ENCODE measurements at regions not wholly inside any gene's neighbourhood (a gene's known extent, or its start where the extent isn't known, plus 50 kb on each side); places are given as distances from the start of the nearest gene placed in this dataset.

- Histone ChIP-seq H3K4me2 (no peak overlapping the region), H3K4me3 (no peak overlapping the region), H3K9me3 (replicated peaks in 1 of 11) (peaks cover 0 to 9% (median 0%) of the 10 kb centered on the region in 11 experiments; a peak in 4 of 22 replicates), H3K27me3 (no peaks in the 10 kb centered on the region), H3K9ac (no peak overlapping the region), H4K20me1 (no peaks in the 10 kb centered on the region), H3K36me3 (no peaks in the 10 kb centered on the region), H3K4me1 (no peaks in the 10 kb centered on the region), H3K27ac (no peak overlapping the region)
- no peak for TF ChIP-seq Cebpa-rat (IDR thresholded peaks at IDR 0.05)
These were observed 67.5 kb downstream of the ATP6V1G3 start for GRCh38 chr1:198472997-198473396.

GRCh38 chr1:198472119-198472518 lies 68.4 kb downstream of the ATP6V1G3 start:
- Histone ChIP-seq H3K9ac (no peak overlapping the region), H3K27me3 (no peaks in the 10 kb centered on the region), H3K36me3 (no peaks in the 10 kb centered on the region), H3K4me1 (no peaks in the 10 kb centered on the region), H3K27ac (no peak overlapping the region), H4K20me1 (no peaks in the 10 kb centered on the region), H3K4me3 (no peak overlapping the region), H3K9me3 (replicated peaks in 1 of 11) (peaks cover 0 to 9% (median 0%) of the 10 kb centered on the region in 11 experiments; a peak in 4 of 22 replicates), H3K4me2 (no peak overlapping the region; a peak in 1 of 22 replicates)
- TF ChIP-seq Cebpa-rat (IDR thresholded peaks at IDR 0.05) = no peak

GRCh38 chr1:198467907-198468306 lies 72.6 kb downstream of the ATP6V1G3 start:
- no peaks in the 10 kb centered on the region for H3K27me3 ChIP-seq
- H3K9me3 ChIP-seq (replicated peaks in 1 of 11) = no peaks in the 10 kb centered on the region
- no peak overlapping the region for H3K27ac ChIP-seq
- TF ChIP-seq Cebpa-rat (IDR thresholded peaks at IDR 0.05) = no peak
- peaks cover 0 to 14% (median 0%) of the 10 kb centered on the region in 10 experiments; a peak in 5 of 20 replicates for H3K4me1 ChIP-seq
- H3K9ac ChIP-seq = no peak overlapping the region
- H3K36me3 ChIP-seq = no peaks in the 10 kb centered on the region
- H3K4me2 ChIP-seq = no peak overlapping the region
- no peaks in the 10 kb centered on the region for H4K20me1 ChIP-seq
- H3K4me3 ChIP-seq = no peak overlapping the region

- TF ChIP-seq Cebpa-rat (IDR thresholded peaks at IDR 0.05) = no peak
- H3K27ac ChIP-seq = no peak overlapping the region
- H3K4me1 ChIP-seq = peaks cover 0 to 19% (median 0%) of the 10 kb centered on the region in 10 experiments; a peak in 6 of 20 replicates
- no peak overlapping the region for H3K9ac ChIP-seq
- H3K4me2 ChIP-seq = no peak overlapping the region
- H4K20me1 ChIP-seq = no peaks in the 10 kb centered on the region
- no peaks in the 10 kb centered on the region for H3K36me3 ChIP-seq
- no peak overlapping the region for H3K4me3 ChIP-seq
- H3K9me3 ChIP-seq (replicated peaks in 1 of 11) = no peaks in the 10 kb centered on the region
- no peaks in the 10 kb centered on the region for H3K27me3 ChIP-seq
These were observed 73.1 kb downstream of the ATP6V1G3 start for GRCh38 chr1:198467342-198467741.

- no peak for TF ChIP-seq Cebpa-rat (IDR thresholded peaks at IDR 0.05)
- no peak overlapping the region for H3K4me2 ChIP-seq
- peaks cover 0 to 25% (median 0%) of the 10 kb centered on the region in 10 experiments; a peak in 6 of 20 replicates for H3K4me1 ChIP-seq
- no peaks in the 10 kb centered on the region for H3K9me3 ChIP-seq (replicated peaks in 1 of 11)
- no peaks in the 10 kb centered on the region for H4K20me1 ChIP-seq
- no peak overlapping the region for H3K4me3 ChIP-seq
- H3K27me3 ChIP-seq = no peaks in the 10 kb centered on the region
- H3K36me3 ChIP-seq = no peaks in the 10 kb centered on the region
- peak overlapping the region in 1 of 11 experiments; percentile 6; a peak in 1 of 22 replicates for H3K27ac ChIP-seq
- no peak overlapping the region for H3K9ac ChIP-seq
These were observed 75.0 kb downstream of the ATP6V1G3 start for GRCh38 chr1:198465201-198466144.

GRCh38 chr1:198463709-198464108 lies 76.8 kb downstream of the ATP6V1G3 start:
- H3K27me3 ChIP-seq = no peaks in the 10 kb centered on the region
- H4K20me1 ChIP-seq = no peaks in the 10 kb centered on the region
- no peak for TF ChIP-seq Cebpa-rat (IDR thresholded peaks at IDR 0.05)
- no peaks in the 10 kb centered on the region for H3K9me3 ChIP-seq (replicated peaks in 1 of 11)
- H3K27ac ChIP-seq = no peak overlapping the region
- no peak overlapping the region for H3K4me3 ChIP-seq
- peaks cover 0 to 25% (median 0%) of the 10 kb centered on the region in 10 experiments; a peak in 6 of 20 replicates for H3K4me1 ChIP-seq
- no peak overlapping the region for H3K4me2 ChIP-seq
- H3K36me3 ChIP-seq = no peaks in the 10 kb centered on the region
- no peak overlapping the region for H3K9ac ChIP-seq

GRCh38 chr1:198462365-198463019 lies 78.0 kb downstream of the ATP6V1G3 start:
- H3K9ac ChIP-seq = no peak overlapping the region
- TF ChIP-seq Cebpa-rat (IDR thresholded peaks at IDR 0.05) = no peak
- H4K20me1 ChIP-seq = no peaks in the 10 kb centered on the region
- no peaks in the 10 kb centered on the region for H3K9me3 ChIP-seq (replicated peaks in 1 of 11)
- peak overlapping the region in 1 of 11 experiments; percentile 30; a peak in 1 of 22 replicates for H3K27ac ChIP-seq
- H3K4me2 ChIP-seq = peak overlapping the region in 3 of 11 experiments; percentile 36 to 72 (median 41); a peak in 6 of 22 replicates
- no peaks in the 10 kb centered on the region for H3K27me3 ChIP-seq
- H3K36me3 ChIP-seq = no peaks in the 10 kb centered on the region
- no peak overlapping the region for H3K4me3 ChIP-seq
- peaks cover 0 to 25% (median 0%) of the 10 kb centered on the region in 10 experiments; a peak in 6 of 20 replicates for H3K4me1 ChIP-seq

- Histone ChIP-seq H3K27me3 (no peaks in the 10 kb centered on the region), H3K36me3 (no peaks in the 10 kb centered on the region), H3K9ac (no peak overlapping the region), H3K9me3 (replicated peaks in 1 of 11) (no peaks in the 10 kb centered on the region), H3K4me2 (no peak overlapping the region), H3K27ac (no peak overlapping the region), H4K20me1 (no peaks in the 10 kb centered on the region), H3K4me3 (no peak overlapping the region), H3K4me1 (no peaks in the 10 kb centered on the region)
- TF ChIP-seq Cebpa-rat (IDR thresholded peaks at IDR 0.05) = no peak
These were observed 84.5 kb downstream of the ATP6V1G3 start for GRCh38 chr1:198455966-198456365.

- Histone ChIP-seq H3K27me3 (no peaks in the 10 kb centered on the region), H3K36me3 (no peaks in the 10 kb centered on the region), H3K4me3 (no peak overlapping the region), H3K4me2 (no peak overlapping the region), H4K20me1 (no peaks in the 10 kb centered on the region), H3K9me3 (replicated peaks in 1 of 11) (no peaks in the 10 kb centered on the region), H3K9ac (no peak overlapping the region), H3K27ac (no peak overlapping the region), H3K4me1 (no peaks in the 10 kb centered on the region)
- no peak for TF ChIP-seq Cebpa-rat (IDR thresholded peaks at IDR 0.05)
These were observed 90.6 kb downstream of the ATP6V1G3 start for GRCh38 chr1:198449727-198450433.
